ENCODE measurements at regions not wholly inside any gene's neighbourhood (a gene's known extent, or its start where the extent isn't known, plus 50 kb on each side); places are given as distances from the start of the nearest gene placed in this dataset.

DNA sequence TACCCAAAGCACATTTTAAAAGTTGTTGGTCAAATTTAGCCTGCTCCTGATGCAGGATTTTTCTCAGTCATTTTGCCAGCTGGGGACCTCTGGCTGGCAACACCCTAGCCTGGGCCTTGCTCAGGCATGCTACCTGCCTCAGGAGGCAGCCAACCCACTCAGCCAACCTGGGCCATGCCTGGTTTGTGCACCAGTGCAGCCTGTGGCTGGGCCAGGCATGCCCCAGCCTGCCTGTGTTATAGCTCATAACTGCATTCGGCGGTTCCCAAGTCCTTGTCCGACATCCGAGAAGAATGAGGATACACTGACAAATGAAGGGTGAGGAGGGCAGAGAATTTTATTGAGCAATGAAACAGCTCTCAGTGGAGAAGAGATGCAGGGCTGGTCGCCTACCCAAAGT is 608.0 kb downstream of the SUCLG1 start:
- TF ChIP-seq POLR2A (IDR thresholded peaks at IDR 0.05; ENCODE audit: low read length) (no peak), GATA1 (IDR thresholded peaks at IDR 0.05; ENCODE audit: low read depth, low read length) (no peak)
